Hematopoietic multipotent progenitor cell treated with erythropoietin and hydrocortisone succinate and interleukin-3 and kit ligand, for 4 days (in vitro differentiated cells): ENCODE measurements at regions not wholly inside any gene's neighbourhood (a gene's known extent, or its start where the extent isn't known, plus 50 kb on each side); places are given as distances from the start of the nearest gene placed in this dataset.
"Not testable (repeated sequence)": the region's sequence is repeated elsewhere in the genome, so short reads cannot be mapped to it uniquely, and the experiment has no call there.

Experiments
- DNase-seq: peaks from one replicate; pipeline ENCODE4 v3.0.0-alpha.2; 2015

GRCh38 chr12:13552830-13553229 lies 356.3 kb downstream of the EMP1 start:
- DNase-seq: no peak

- DNase-seq: no peak
These were observed 350.8 kb downstream of the EMP1 start for GRCh38 chr12:13547283-13547682.

- no peak for DNase-seq
These were observed 349.7 kb downstream of the EMP1 start for GRCh38 chr12:13546231-13546630.

GRCh38 chr12:13539051-13539450 lies 342.5 kb downstream of the EMP1 start:
- no peak for DNase-seq

- DNase-seq: no peak
These were observed 341.6 kb downstream of the EMP1 start for GRCh38 chr12:13538136-13538535.

- DNase-seq: peak; percentile 38
These were observed 341.1 kb downstream of the EMP1 start for GRCh38 chr12:13537623-13538022.

- peak; percentile 54 for DNase-seq
These were observed 339.8 kb downstream of the EMP1 start for GRCh38 chr12:13536219-13536910.

GRCh38 chr12:13534645-13535398 lies 338.3 kb downstream of the EMP1 start:
- peak; percentile 74 for DNase-seq

GRCh38 chr12:13534242-13534641 lies 337.7 kb downstream of the EMP1 start:
- DNase-seq: no peak

- no peak for DNase-seq
These were observed 334.4 kb downstream of the EMP1 start for GRCh38 chr12:13530966-13531365.

- not testable (repeated sequence) for DNase-seq
These were observed 329.8 kb downstream of the EMP1 start for GRCh38 chr12:13526185-13526921.

GRCh38 chr12:13523536-13524307 lies 327.2 kb downstream of the EMP1 start:
- no peak for DNase-seq

- not testable (repeated sequence) for DNase-seq
These were observed 321.5 kb downstream of the EMP1 start for GRCh38 chr12:13518034-13518433.

GRCh38 chr12:13509740-13510139 lies 313.2 kb downstream of the EMP1 start:
- no peak for DNase-seq

GRCh38 chr12:13505636-13506035 lies 309.1 kb downstream of the EMP1 start:
- DNase-seq: no peak

GRCh38 chr12:13505224-13505623 lies 308.7 kb downstream of the EMP1 start:
- no peak for DNase-seq

GRCh38 chr12:13504736-13505135 lies 308.2 kb downstream of the EMP1 start:
- no peak for DNase-seq

GRCh38 chr12:13504074-13504473 lies 307.5 kb downstream of the EMP1 start:
- DNase-seq: no peak

GRCh38 chr12:13503094-13503835 lies 306.7 kb downstream of the EMP1 start:
- DNase-seq: no peak

- no peak for DNase-seq
These were observed 302.5 kb downstream of the EMP1 start for GRCh38 chr12:13499008-13499407.

- DNase-seq: no peak
These were observed 299.6 kb downstream of the EMP1 start for GRCh38 chr12:13496111-13496510.

GRCh38 chr12:13489246-13489645 lies 292.7 kb downstream of the EMP1 start:
- DNase-seq: no peak
